ENCODE measurements at regions not wholly inside any gene's neighbourhood (a gene's known extent, or its start where the extent isn't known, plus 50 kb on each side); places are given as distances from the start of the nearest gene placed in this dataset.

DNA sequence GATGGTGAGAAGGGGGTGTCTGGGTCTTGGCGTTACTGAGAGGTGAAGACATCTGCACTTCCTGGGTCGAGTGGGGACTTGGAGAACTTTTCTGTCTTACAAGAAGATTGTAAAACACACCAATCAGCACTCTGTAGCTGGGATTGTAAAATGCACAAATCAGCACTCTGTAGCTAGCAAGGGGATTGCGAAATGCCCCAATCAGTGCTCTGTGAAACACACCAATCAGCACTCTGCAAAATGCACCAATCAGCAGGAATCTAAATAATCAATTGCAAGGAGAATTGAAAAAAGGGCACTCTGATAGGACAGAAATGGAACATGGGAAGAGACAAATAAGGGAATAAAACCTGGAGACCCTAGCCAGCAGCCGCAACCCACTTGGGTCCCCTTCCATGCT is 376.1 kb upstream of the SFSWAP start:
- H4K91ac ChIP-seq (replicated peaks; ENCODE audit: insufficient read length, low read length): no peak overlapping the region
- 78% methylated on average over 4 of the region's 4 CpGs; no CpG with 5 or more reads in 1 of the 2 experiments for WGBS, 2 experiments (ENCODE audit: extremely low coverage in 1 of 2, insufficient coverage in 1 of 2, insufficient read length in 1 of 2, insufficient replicate concordance in 2 of 2, low coverage in 1 of 2, low lambda C conversion rate in 2 of 2, missing lambda C conversion rate in 1 of 2)
- no peak overlapping the region for H4K8ac ChIP-seq (ENCODE audit: extremely low read depth, insufficient read depth, low read length)
- FAIRE-seq: no peak
- H3K79me1 ChIP-seq (ENCODE audit: low read depth, low read length): no peaks in the 10 kb centered on the region
- no peak overlapping the region for H3K4me3 ChIP-seq (ENCODE audit: extremely low read depth in 1 of 4, insufficient read depth in 2 of 4, low read depth in 3 of 4, low read length in 4 of 4)
- peaks cover 0 to 5% of the 10 kb centered on the region in 2 experiments; a peak in 1 of 4 replicates for H3K9me3 ChIP-seq (ENCODE audit: insufficient read depth in 2 of 2, low read depth in 1 of 2, low read length in 1 of 2)
- ChIA-PET POLR2A (ENCODE audit: partially characterized antibody) (no interaction called here), CTCF (ENCODE audit: partially characterized antibody) (no interaction called here)
- H3K23ac ChIP-seq (ENCODE audit: insufficient read length): no peak overlapping the region
- H3K4me2 ChIP-seq (ENCODE audit: insufficient read depth in 1 of 2, low read depth in 2 of 2, low read length in 2 of 2): no peak overlapping the region
- H2AFZ ChIP-seq (ENCODE audit: low read length): no peak overlapping the region
- H3K36me3 ChIP-seq (ENCODE audit: control insufficient read depth in 2 of 4, insufficient read depth in 4 of 4, low read length in 3 of 4): no peaks in the 10 kb centered on the region
- H3K27ac ChIP-seq (ENCODE audit: low read depth, low read length): no peak overlapping the region
- H4K20me1 ChIP-seq (replicated peaks in 1 of 2; ENCODE audit: control insufficient read depth in 1 of 2, insufficient read depth in 2 of 2, low read length in 2 of 2): no peaks in the 10 kb centered on the region
- H2BK15ac ChIP-seq (ENCODE audit: low read length): no peak overlapping the region
- H3K56ac ChIP-seq (replicated peaks; ENCODE audit: insufficient read length, low read depth, low read length): no peak overlapping the region
- H2BK120ac ChIP-seq (replicated peaks; ENCODE audit: low read depth, low read length): no peak overlapping the region
- H3K23me2 ChIP-seq (ENCODE audit: low read depth, low read length): peaks cover 6% of the 10 kb centered on the region; the same call in 1 of the 2 replicates
- no peak overlapping the region for H2BK5ac ChIP-seq (ENCODE audit: low read depth, low read length)
- no peaks in the 10 kb centered on the region for H3K79me2 ChIP-seq (ENCODE audit: control insufficient read depth in 1 of 2, insufficient read depth in 2 of 2, low read length in 2 of 2)
- H2BK12ac ChIP-seq (ENCODE audit: low read depth, low read length): no peak overlapping the region
- H3K9ac ChIP-seq (replicated peaks in 1 of 4; ENCODE audit: extremely low read depth in 1 of 4, low read depth in 3 of 4, low read length in 3 of 4): no peak overlapping the region
- H3K18ac ChIP-seq (ENCODE audit: extremely low read depth, low read length): no peak overlapping the region
- TF ChIP-seq NANOG (IDR thresholded peaks at IDR 0.05; ENCODE audit: insufficient read depth, low read depth, low read length, poor library complexity, severe bottlenecking) (no peak), MAFK (IDR thresholded peaks at IDR 0.05; ENCODE audit: low read depth, low read length) (no peak), SP4 (IDR thresholded peaks at IDR 0.05; ENCODE audit: low read length) (no peak), PHF8 (conservative IDR thresholded peaks at IDR 0.05; ENCODE audit: low read depth, low read length) (no peak), RXRA (IDR thresholded peaks at IDR 0.05; ENCODE audit: insufficient read depth, low read depth, low read length) (no peak), POLR2A (IDR thresholded peaks at IDR 0.05; ENCODE audit: control extremely low read depth in 1 of 2, low read depth in 2 of 2, low read length in 2 of 2) (no peak), CEBPB (IDR thresholded peaks at IDR 0.05; ENCODE audit: low read depth, low read length) (peak; percentile 14; the same call in 1 of the 2 replicates)
- TF ChIP-seq, protein P1, sequence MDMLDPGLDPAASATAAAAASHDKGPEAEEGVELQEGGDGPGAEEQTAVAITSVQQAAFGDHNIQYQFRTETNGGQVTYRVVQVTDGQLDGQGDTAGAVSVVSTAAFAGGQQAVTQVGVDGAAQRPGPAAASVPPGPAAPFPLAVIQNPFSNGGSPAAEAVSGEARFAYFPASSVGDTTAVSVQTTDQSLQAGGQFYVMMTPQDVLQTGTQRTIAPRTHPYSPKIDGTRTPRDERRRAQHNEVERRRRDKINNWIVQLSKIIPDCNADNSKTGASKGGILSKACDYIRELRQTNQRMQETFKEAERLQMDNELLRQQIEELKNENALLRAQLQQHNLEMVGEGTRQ (IDR thresholded peaks at IDR 0.05; ENCODE audit: low read length): no peak
- no peak overlapping the region for H4K5ac ChIP-seq (ENCODE audit: insufficient read length, low read depth, low read length)
- H2AK5ac ChIP-seq (ENCODE audit: low read depth, low read length): no peak overlapping the region
- no peak overlapping the region for H3K4ac ChIP-seq (replicated peaks; ENCODE audit: insufficient read length, low read depth, low read length)
- DNase-seq (ENCODE audit: low read depth in 1 of 2, low spot score in 2 of 2): no peak
- H3K14ac ChIP-seq (ENCODE audit: insufficient read length): no peak overlapping the region
- H3K27me3 ChIP-seq (replicated peaks in 1 of 4; ENCODE audit: control insufficient read depth in 3 of 4, extremely low read depth in 1 of 4, insufficient read depth in 3 of 4, low read length in 3 of 4): no peaks in the 10 kb centered on the region
- no peak overlapping the region for H2BK20ac ChIP-seq (ENCODE audit: low read length)
- H3K4me1 ChIP-seq (replicated peaks in 1 of 4; ENCODE audit: control insufficient read depth in 3 of 4, insufficient read depth in 4 of 4, low read length in 3 of 4): no peaks in the 10 kb centered on the region

Measured in H1 (cell line).